Heart right ventricle (tissue), 16 donors: ENCODE measurements at regions not wholly inside any gene's neighbourhood (a gene's known extent, or its start where the extent isn't known, plus 50 kb on each side); places are given as distances from the start of the nearest gene placed in this dataset.

Source experiments
- ATAC-seq, 8 donors: fragments of 200-7000 bp; cut with Tn5 transposase; one replicate each; pipeline ENCODE4 v1.9.1; 2020; ENCODE audit warnings: mild to moderate bottlenecking in 8 of 8, moderate library complexity in 8 of 8, moderate number of reproducible peaks in 1 of 8
- DNase-seq, 2 donors: peaks; one replicate each; pipeline ENCODE4 v3.0.0-alpha.2; 2020
- H3K27ac ChIP-seq, 10 donors: fragments of 200-600 bp; sonication (generic) in 2 of 10; one replicate each; pipeline versions ENCODE4 v1.5.0 to v1.8.0; 2020 to 2022; ENCODE audit warnings: mild to moderate bottlenecking in 3 of 10
- H3K27me3 ChIP-seq, 7 donors: fragments of 200-600 bp; one replicate each; pipeline ENCODE4 v1.8.0; 2021 to 2022; ENCODE audit warnings: mild to moderate bottlenecking in 2 of 7
- H3K36me3 ChIP-seq, 9 donors: fragments of 200-600 bp; sonication (generic) in 1 of 9; one replicate each; pipeline versions ENCODE4 v1.5.0 to v1.8.0; 2020 to 2022; ENCODE audit warnings: mild to moderate bottlenecking in 2 of 9
- H3K4me1 ChIP-seq, 9 donors: fragments of 200-600 bp; sonication (generic) in 1 of 9; one replicate each; pipeline versions ENCODE4 v1.5.0 to v1.8.0; 2020 to 2022; ENCODE audit warnings: mild to moderate bottlenecking in 4 of 9
- H3K4me3 ChIP-seq, 10 donors: fragments of 200-600 bp; sonication (generic) in 2 of 10; one replicate each; pipeline versions ENCODE4 v1.5.0 to v1.8.0; 2020 to 2022; ENCODE audit warnings: mild to moderate bottlenecking in 7 of 10, moderate library complexity in 2 of 10
- H3K9me3 ChIP-seq, 11 donors: fragments of 200-600 bp in 10 of 11; sonication (generic) in 2 of 11; one replicate each; pipeline versions ENCODE4 v1.5.0 to v1.8.0; 2013 to 2022; ENCODE audit warnings: mild to moderate bottlenecking in 2 of 11, control low read depth in 1 of 11, moderate library complexity in 1 of 11
- CTCF ChIP-seq, 9 donors: fragments of 200-600 bp; sonication (generic) in 2 of 9; IDR thresholded peaks; one replicate each; pipeline versions ENCODE4 v1.5.0 to v1.8.0; 2021 to 2022; ENCODE audit warnings: antibody characterized with exemption in 9 of 9, mild to moderate bottlenecking in 5 of 9, moderate library complexity in 1 of 9
- WGBS, 2 donors: extraction: QIAGEN DNeasy Blood & Tissue Kit; methylation state at CpG; one replicate each; pipeline ENCODE4 v1.1.7; 2013; ENCODE audit warnings: inconsistent platforms in 1 of 2; 5-methylcytosine and 5-hydroxymethylcytosine counted together
- intact Hi-C, 10 donors: fragments of 100-400 bp; cut with DNase I; formaldehyde crosslinking; loops; one replicate each; pipeline versions ENCODE4 v1.11.1 to v1.14.2; 2022
- donor health status: Arrhythmogenic right ventricular cardiomyopathy.
- donor health status: ischemic (EF 13 %, LVEDD 7.1; RV severe dilation, severe dysfunction).
- donor health status: healthy with polysubstance abuse.
- donor health status: DM: no; HTN: yes; CAD: no.
- donor health status: DM: no; HTN: no; CAD: no.
- donor health status: ischemic (EF 25% LVEDD 6.9; RV normal size, moderate dysfunction).
- donor health status: ischemic (EF 25% LVEDD 5.7; RV mildly dilated, moderate dysfunction).
- donor health status: healthy.
- donor health status: DM: yes; HTN: yes; CAD: no.
- donor health status: Ischemic cardiomyopathy.
- donor health status: ischemic (EF 35%, LVEDD 5.7; RV mildly dilated, moderate dysfunction).
- donor health status: nonischemic (EF 11% LVEDD 7.7; RV severe dilation, severe dysfunction).
- donor health status: DM: yes; HTN: yes; CAD: no.
- donor health status: PGD.
- donor health status: ischemic (EF 29% LVEDD 5.4; RV normal size, mild dysfunction).
- donor health status: nonischemic (EF 23%, LVEDD 6.1; RV moderate dilation, normal function).

GRCh38 chr11:57920971-57921370 lies 102.7 kb upstream of the OR9Q1 start:
- no peaks in the 10 kb centered on the region for H3K4me1 ChIP-seq
- WGBS, 2 donors = 84 to 93% methylated on average over 5 of the region's 5 CpGs
- no peaks in the 10 kb centered on the region for H3K36me3 ChIP-seq
- no peak overlapping the region for H3K4me3 ChIP-seq
- no peak for TF ChIP-seq CTCF (IDR thresholded peaks at IDR 0.05)
- intact Hi-C loops = no loop called here
- ATAC-seq = no peak
- H3K9me3 ChIP-seq = no peaks in the 10 kb centered on the region
- H3K27ac ChIP-seq = no peak overlapping the region
- no peak for DNase-seq
- no peaks in the 10 kb centered on the region for H3K27me3 ChIP-seq

- 80 to 88% methylated on average over 2 of the region's 2 CpGs for WGBS, 2 donors
- no peaks in the 10 kb centered on the region for H3K36me3 ChIP-seq
- peaks cover 0 to 4% (median 0%) of the 10 kb centered on the region in 9 donors for H3K4me1 ChIP-seq
- no peak overlapping the region for H3K4me3 ChIP-seq
- peak overlapping the region in 2 of 10 donors; percentile 14 to 33 for H3K27ac ChIP-seq
- no peaks in the 10 kb centered on the region for H3K27me3 ChIP-seq
- DNase-seq (no peak), ATAC-seq (no peak)
- TF ChIP-seq CTCF (IDR thresholded peaks at IDR 0.05) = no peak
- H3K9me3 ChIP-seq = no peaks in the 10 kb centered on the region
- intact Hi-C loops = loop anchor here in 2 of 10 donors (10.0 kb wide), 2 partner anchors 57 to 93 kb away; partner anchors contain the start of gene OR9Q1 (in 1 of the 2)
Observed at GRCh38 chr11:57932105-57932504, 91.6 kb upstream of the OR9Q1 start.

- no peak overlapping the region for H3K4me3 ChIP-seq
- no peak for TF ChIP-seq CTCF (IDR thresholded peaks at IDR 0.05)
- peaks cover 0 to 4% (median 0%) of the 10 kb centered on the region in 9 donors for H3K4me1 ChIP-seq
- no peaks in the 10 kb centered on the region for H3K9me3 ChIP-seq
- H3K27me3 ChIP-seq = no peaks in the 10 kb centered on the region
- peak overlapping the region in 7 of 10 donors; percentile 6 to 76 (median 59) for H3K27ac ChIP-seq
- no peaks in the 10 kb centered on the region for H3K36me3 ChIP-seq
- intact Hi-C loops = loop anchor here in 3 of 10 donors (2.0 to 10.0 kb wide), 4 partner anchors 61 to 89 kb away; partner anchors contain the start of gene OR9Q1 (in 2 of the 3)
- WGBS, 2 donors = 84 to 91% methylated on average over 4 of the region's 4 CpGs
- DNase-seq (no peak), ATAC-seq (peak in 2 of 8 donors; percentile 15 to 31)
Observed at GRCh38 chr11:57935402-57936049, 88.2 kb upstream of the OR9Q1 start.

DNA sequence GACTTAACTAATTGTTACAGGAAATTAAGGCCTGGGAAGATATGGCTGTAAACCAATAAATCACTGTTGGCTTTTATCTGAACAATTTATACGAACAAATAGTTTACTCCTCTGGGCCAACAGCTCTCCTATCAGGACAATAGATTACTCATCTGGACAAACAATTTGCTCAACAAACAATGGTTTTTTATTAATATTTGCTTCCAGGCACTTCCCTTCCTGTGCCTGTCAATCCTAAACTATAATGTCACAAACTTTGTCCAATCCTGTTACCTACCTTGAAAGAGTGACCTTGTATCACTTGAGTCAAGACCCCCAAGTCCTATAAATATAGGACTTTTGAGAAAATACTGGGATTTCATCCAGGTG lies 87.6 kb upstream of the OR9Q1 start:
- ATAC-seq (peak in 7 of 8 donors; percentile 23 to 68 (median 58)), DNase-seq (no peak)
- H3K4me3 ChIP-seq = no peak overlapping the region
- no peak for TF ChIP-seq CTCF (IDR thresholded peaks at IDR 0.05)
- H3K9me3 ChIP-seq = no peaks in the 10 kb centered on the region
- 44 to 54% methylated on average over 1 of the region's 1 CpG for WGBS, 2 donors
- H3K27ac ChIP-seq = peak overlapping the region in 5 of 10 donors; percentile 31 to 63 (median 59)
- intact Hi-C loops = loop anchor here in 3 of 10 donors (2.0 to 10.0 kb wide), 4 partner anchors 61 to 89 kb away; partner anchors contain the start of gene OR9Q1 (in 2 of the 3)
- H3K4me1 ChIP-seq = peaks cover 0 to 4% (median 0%) of the 10 kb centered on the region in 9 donors
- H3K27me3 ChIP-seq = no peaks in the 10 kb centered on the region
- no peaks in the 10 kb centered on the region for H3K36me3 ChIP-seq
